ENCODE measurements at regions not wholly inside any gene's neighbourhood (a gene's known extent, or its start where the extent isn't known, plus 50 kb on each side); places are given as distances from the start of the nearest gene placed in this dataset.

DNA sequence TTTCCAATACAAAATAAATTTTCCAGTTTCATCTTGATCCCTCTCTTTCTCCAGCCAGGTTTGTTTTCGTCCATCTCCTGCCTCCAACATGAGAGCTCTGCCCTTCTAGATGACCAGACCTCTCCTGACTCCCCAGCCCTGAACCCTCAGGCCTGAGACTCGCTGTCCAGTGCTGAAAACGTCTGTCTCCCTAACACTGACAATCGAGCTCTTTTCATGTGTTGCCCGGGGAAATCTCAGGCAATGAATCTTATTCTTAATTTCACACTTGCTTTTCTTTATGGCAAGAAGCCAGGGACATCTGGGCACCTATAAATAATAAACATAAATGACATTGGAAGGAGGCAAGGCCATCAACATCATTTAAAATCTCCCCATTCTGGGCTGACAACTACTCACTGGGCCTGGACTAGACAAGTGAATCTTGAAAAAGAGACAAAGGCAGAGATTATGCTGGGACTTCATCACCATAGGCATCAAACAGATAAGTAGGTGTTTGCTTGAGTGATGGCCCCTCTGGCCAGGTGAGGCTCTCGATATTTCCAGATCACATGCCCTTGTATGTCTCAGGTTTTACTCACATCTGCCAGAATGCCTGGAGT, 274.5 kb upstream of the B3GAT1 start:
- no peak overlapping the region for H4K5ac ChIP-seq (ENCODE audit: insufficient read length, low read depth, low read length)
- H2BK5ac ChIP-seq (ENCODE audit: low read depth, low read length), result no peak overlapping the region
- H2BK120ac ChIP-seq (replicated peaks; ENCODE audit: low read depth, low read length), result no peak overlapping the region
- no peak overlapping the region for H2AK5ac ChIP-seq (ENCODE audit: low read depth, low read length)
- POLR2A ChIA-PET (ENCODE audit: partially characterized antibody), result no interaction called here
- H3K4me1 ChIP-seq (replicated peaks in 1 of 4; ENCODE audit: control insufficient read depth in 3 of 4, insufficient read depth in 4 of 4, low read length in 3 of 4), result peaks cover 0 to 3% (median 0%) of the 10 kb centered on the region in 4 experiments; a peak in 2 of 7 replicates
- H2AFZ ChIP-seq (ENCODE audit: low read length), result no peak overlapping the region
- no peak overlapping the region for H3K23ac ChIP-seq (ENCODE audit: insufficient read length)
- no peak overlapping the region for H4K91ac ChIP-seq (replicated peaks; ENCODE audit: insufficient read length, low read length)
- H2BK12ac ChIP-seq (ENCODE audit: low read depth, low read length), result no peak overlapping the region
- CTCF ChIA-PET (ENCODE audit: partially characterized antibody), result interaction anchor here (0.9 to 1.2 kb wide), 5 partner anchors 10 to 133 kb away, joined by 3 to 4 read pairs (median 3); no protein-coding TSS in a partner anchor
- H3K79me2 ChIP-seq (ENCODE audit: control insufficient read depth in 1 of 2, insufficient read depth in 2 of 2, low read length in 2 of 2), result no peaks in the 10 kb centered on the region
- H3K27ac ChIP-seq (ENCODE audit: low read depth, low read length), result no peak overlapping the region
- no peak overlapping the region for H3K18ac ChIP-seq (ENCODE audit: extremely low read depth, low read length)
- no peak overlapping the region for H4K8ac ChIP-seq (ENCODE audit: extremely low read depth, insufficient read depth, low read length)
- FAIRE-seq, result no peak
- H3K9ac ChIP-seq (replicated peaks in 1 of 4; ENCODE audit: extremely low read depth in 1 of 4, low read depth in 3 of 4, low read length in 3 of 4), result no peak overlapping the region
- no peak overlapping the region for H2BK20ac ChIP-seq (ENCODE audit: low read length)
- no peak overlapping the region for H2BK15ac ChIP-seq (ENCODE audit: low read length)
- no peak overlapping the region for H3K4me3 ChIP-seq (ENCODE audit: extremely low read depth in 1 of 4, insufficient read depth in 2 of 4, low read depth in 3 of 4, low read length in 4 of 4)
- no peaks in the 10 kb centered on the region for H3K79me1 ChIP-seq (ENCODE audit: low read depth, low read length)
- no peaks in the 10 kb centered on the region for H3K9me3 ChIP-seq (ENCODE audit: insufficient read depth in 2 of 2, low read depth in 1 of 2, low read length in 1 of 2)
- H3K56ac ChIP-seq (replicated peaks; ENCODE audit: insufficient read length, low read depth, low read length), result no peak overlapping the region
- H3K27me3 ChIP-seq (replicated peaks in 1 of 4; ENCODE audit: control insufficient read depth in 3 of 4, extremely low read depth in 1 of 4, insufficient read depth in 3 of 4, low read length in 3 of 4), result no peaks in the 10 kb centered on the region
- H3K4ac ChIP-seq (replicated peaks; ENCODE audit: insufficient read length, low read depth, low read length), result no peak overlapping the region
- no peak for TF ChIP-seq SRF (IDR thresholded peaks at IDR 0.05; ENCODE audit: low read depth, low read length)
- TF ChIP-seq RAD21 (IDR thresholded peaks at IDR 0.05 in 1 of 2, conservative IDR thresholded peaks at IDR 0.05 in 1 of 2; ENCODE audit: low read depth in 2 of 2, low read length in 2 of 2), result peak in 1 of 2 experiments; percentile 7; a peak in 1 of 4 replicates
- WGBS, 2 experiments (ENCODE audit: extremely low coverage in 1 of 2, insufficient coverage in 1 of 2, insufficient read length in 1 of 2, insufficient replicate concordance in 2 of 2, low coverage in 1 of 2, low lambda C conversion rate in 2 of 2, missing lambda C conversion rate in 1 of 2), result 83% methylated on average over 6 of the region's 6 CpGs; no CpG with 5 or more reads in 1 of the 2 experiments
- no peaks in the 10 kb centered on the region; the same call in 1 of the 2 replicates for H3K23me2 ChIP-seq (ENCODE audit: low read depth, low read length)
- no peak overlapping the region for H3K14ac ChIP-seq (ENCODE audit: insufficient read length)
- H3K4me2 ChIP-seq (ENCODE audit: insufficient read depth in 1 of 2, low read depth in 2 of 2, low read length in 2 of 2), result no peak overlapping the region
- no peaks in the 10 kb centered on the region for H3K36me3 ChIP-seq (ENCODE audit: control insufficient read depth in 2 of 4, insufficient read depth in 4 of 4, low read length in 3 of 4)
- H4K20me1 ChIP-seq (replicated peaks in 1 of 2; ENCODE audit: control insufficient read depth in 1 of 2, insufficient read depth in 2 of 2, low read length in 2 of 2), result no peaks in the 10 kb centered on the region
- DNase-seq (ENCODE audit: low read depth in 1 of 2, low spot score in 2 of 2), result no peak
